OCI-LY7 (cell line): ENCODE measurements at regions not wholly inside any gene's neighbourhood (a gene's known extent, or its start where the extent isn't known, plus 50 kb on each side); places are given as distances from the start of the nearest gene placed in this dataset.

Experiments
- EZH2phosphoT487 ChIP-seq: fragments of 200-600 bp; sonication (generic); IDR thresholded peaks from 2 replicates; pipeline ENCODE4 v1.6.1; 2018; ENCODE audit warnings: low read depth, borderline replicate concordance, mild to moderate bottlenecking, mixed run types, antibody characterized with exemption, low read length, moderate library complexity, mixed read lengths
- TF ChIP-seq, protein P1 (sequence below): fragments of 200-600 bp; sonication (generic); conservative IDR thresholded peaks from 2 replicates; pipeline ENCODE4 v1.5.1; 2014; ENCODE audit warnings: mild to moderate bottlenecking, antibody characterized with exemption, low read length, moderate library complexity, mixed read lengths

- TF ChIP-seq, protein P1, sequence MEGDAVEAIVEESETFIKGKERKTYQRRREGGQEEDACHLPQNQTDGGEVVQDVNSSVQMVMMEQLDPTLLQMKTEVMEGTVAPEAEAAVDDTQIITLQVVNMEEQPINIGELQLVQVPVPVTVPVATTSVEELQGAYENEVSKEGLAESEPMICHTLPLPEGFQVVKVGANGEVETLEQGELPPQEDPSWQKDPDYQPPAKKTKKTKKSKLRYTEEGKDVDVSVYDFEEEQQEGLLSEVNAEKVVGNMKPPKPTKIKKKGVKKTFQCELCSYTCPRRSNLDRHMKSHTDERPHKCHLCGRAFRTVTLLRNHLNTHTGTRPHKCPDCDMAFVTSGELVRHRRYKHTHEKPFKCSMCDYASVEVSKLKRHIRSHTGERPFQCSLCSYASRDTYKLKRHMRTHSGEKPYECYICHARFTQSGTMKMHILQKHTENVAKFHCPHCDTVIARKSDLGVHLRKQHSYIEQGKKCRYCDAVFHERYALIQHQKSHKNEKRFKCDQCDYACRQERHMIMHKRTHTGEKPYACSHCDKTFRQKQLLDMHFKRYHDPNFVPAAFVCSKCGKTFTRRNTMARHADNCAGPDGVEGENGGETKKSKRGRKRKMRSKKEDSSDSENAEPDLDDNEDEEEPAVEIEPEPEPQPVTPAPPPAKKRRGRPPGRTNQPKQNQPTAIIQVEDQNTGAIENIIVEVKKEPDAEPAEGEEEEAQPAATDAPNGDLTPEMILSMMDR, result no peak
- no peak for TF ChIP-seq EZH2phosphoT487
Observed at GRCh38 chr14:66421990-66422946, 63.9 kb upstream of the CCDC196 start.
